ENCODE measurements at regions not wholly inside any gene's neighbourhood (a gene's known extent, or its start where the extent isn't known, plus 50 kb on each side); places are given as distances from the start of the nearest gene placed in this dataset.
"Not testable (repeated sequence)": the region's sequence is repeated elsewhere in the genome, so short reads cannot be mapped to it uniquely, and the experiment has no call there.

DNA sequence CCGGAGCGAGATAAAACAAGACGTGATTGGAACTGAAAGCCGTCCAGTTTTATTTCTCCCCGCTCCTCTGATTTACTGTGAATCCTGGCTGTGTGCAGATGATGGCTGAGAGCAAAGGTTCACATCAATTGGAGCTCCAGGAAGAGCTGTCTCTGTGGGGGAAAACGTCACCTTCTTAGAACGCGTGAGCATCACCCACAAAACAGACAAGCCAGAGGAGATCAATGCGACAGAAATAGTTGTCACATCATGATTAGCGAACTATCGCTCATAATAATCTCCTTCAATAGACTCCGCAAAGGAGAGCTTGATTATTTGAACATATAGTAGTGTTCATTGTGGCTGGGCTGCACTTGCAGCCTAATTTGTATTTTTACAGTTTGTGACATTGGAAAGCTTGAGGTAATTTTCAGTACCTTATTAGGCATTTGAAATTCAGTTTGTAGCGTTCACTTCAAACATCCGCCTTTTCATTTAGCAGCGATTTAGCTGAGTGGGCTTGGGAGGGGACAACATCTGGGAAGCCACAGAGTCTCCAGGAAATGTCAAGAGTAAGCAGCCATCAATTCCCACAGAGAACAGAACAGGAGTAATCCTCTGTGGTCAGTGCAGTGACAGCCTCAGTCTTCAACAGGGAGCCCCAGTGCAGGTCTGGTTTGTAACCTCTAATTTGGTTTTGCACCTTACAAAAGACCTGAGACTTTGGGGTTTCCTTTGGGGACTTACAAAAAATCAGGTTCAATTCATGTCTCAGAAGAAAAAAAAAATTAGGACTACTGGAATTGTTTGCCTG is 276.8 kb upstream of the PFKP start:
- no peak for DNase-seq (ENCODE audit: low read depth)

DNA sequence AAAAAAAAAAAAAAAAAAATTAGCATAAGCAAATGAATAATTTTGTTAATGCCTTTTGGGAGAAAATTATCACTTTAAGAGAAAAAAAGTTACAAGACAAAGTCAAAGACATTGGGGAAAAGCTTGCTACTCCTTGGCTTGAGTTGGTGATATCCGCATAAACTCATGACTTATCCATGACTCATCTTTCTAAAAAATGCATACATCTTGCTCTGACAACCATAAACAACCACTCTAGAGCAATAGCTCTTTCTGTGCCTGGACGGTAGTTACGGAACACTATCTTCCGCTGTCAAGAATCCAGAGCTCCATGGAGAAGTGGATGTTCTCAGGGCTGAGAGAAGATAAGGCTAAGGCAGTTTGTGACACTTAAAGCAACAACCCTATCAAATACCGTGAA is 281.1 kb upstream of the PFKP start:
- no peak for DNase-seq (ENCODE audit: low read depth)

DNA sequence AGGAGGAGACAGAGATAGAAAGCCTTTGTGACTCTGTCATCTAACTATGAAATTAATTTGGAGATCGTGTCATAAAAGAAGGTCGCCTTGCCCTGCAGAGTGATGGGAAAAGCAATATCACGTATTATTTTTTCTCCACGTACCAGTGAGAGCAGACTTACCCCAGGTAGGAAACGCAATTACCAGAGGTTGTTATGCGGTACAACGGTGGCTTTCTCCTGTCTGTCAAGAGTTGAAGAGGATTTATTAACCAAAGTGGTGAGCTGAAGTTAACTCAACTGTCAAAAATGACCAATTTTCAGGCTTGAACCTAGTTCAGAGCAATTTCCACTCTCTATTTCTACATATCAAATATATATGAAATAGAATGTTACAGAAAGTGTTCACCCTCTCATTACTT is 282.6 kb upstream of the PFKP start:
- DNase-seq (ENCODE audit: low read depth): no peak

DNA sequence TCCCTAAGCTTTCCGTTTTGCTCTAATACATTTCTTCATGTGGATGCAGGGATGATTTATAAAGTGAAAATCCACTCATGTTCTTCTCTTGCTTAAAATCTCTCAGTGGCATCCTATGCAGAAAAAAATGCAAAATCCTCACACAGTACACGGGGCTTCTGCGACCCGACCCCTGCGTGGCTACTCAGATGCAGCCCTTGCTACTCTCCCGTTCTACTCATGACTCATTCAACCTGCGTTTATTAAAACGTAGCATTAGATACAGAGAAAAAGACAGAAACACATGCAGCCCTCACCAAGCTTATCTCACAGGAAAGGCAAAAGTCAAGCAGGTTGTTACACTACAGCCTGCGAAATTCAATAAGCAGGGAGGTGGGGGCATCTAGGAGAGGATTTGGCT is 284.4 kb upstream of the PFKP start:
- no peak for DNase-seq (ENCODE audit: low read depth)

DNA sequence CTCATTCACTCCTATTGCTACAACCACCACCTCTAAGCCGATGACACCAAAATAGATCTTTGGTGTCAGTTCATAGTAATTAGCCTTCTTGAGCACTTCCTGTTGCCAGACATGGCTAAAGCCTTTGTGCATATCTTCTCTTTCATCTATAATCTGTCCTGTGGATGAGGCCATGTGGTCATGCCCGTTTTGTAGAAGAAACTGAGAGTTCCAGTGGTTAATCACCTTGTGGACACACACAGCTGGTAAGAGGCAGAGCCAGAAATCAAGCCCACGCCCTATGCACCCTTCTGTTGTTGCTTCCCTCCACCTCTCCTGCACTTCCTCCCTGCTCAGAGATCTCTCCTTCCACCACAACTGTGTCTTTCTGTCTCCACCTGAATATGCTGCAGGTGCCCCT is 285.1 kb upstream of the PFKP start:
- no peak for DNase-seq (ENCODE audit: low read depth)

DNA sequence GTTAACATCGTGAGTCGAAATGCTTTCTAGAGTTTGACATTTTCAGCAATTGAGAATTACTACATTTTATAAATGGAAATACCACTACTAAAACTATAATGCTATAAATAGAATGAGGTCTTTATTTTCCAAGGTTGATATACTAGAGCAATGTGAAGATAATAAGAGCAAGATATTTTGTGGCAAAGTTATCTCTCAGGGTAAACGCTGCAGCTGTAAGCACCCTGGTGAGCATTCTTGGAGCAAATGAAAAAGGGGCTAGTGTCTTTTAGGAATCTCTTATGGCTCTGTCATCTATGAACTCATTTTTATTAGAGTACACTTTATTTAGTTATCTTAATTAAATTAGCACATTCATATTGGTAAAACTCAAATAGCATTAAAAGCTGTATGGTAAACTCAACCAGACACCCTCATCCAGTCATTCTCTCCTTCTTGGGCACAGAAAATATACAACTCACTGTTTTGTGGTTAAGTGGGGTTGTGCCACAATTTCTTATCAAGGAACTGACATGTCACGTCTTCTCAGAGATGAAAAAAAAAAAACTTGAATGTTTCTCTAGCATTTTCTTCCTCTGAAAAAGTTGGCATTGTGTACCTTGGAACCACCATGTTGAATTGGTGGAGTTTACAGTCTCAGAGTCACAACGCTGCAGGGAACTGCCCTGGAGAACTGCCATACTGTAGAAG is 289.5 kb upstream of the PFKP start:
- no peak for DNase-seq (ENCODE audit: low read depth)

DNA sequence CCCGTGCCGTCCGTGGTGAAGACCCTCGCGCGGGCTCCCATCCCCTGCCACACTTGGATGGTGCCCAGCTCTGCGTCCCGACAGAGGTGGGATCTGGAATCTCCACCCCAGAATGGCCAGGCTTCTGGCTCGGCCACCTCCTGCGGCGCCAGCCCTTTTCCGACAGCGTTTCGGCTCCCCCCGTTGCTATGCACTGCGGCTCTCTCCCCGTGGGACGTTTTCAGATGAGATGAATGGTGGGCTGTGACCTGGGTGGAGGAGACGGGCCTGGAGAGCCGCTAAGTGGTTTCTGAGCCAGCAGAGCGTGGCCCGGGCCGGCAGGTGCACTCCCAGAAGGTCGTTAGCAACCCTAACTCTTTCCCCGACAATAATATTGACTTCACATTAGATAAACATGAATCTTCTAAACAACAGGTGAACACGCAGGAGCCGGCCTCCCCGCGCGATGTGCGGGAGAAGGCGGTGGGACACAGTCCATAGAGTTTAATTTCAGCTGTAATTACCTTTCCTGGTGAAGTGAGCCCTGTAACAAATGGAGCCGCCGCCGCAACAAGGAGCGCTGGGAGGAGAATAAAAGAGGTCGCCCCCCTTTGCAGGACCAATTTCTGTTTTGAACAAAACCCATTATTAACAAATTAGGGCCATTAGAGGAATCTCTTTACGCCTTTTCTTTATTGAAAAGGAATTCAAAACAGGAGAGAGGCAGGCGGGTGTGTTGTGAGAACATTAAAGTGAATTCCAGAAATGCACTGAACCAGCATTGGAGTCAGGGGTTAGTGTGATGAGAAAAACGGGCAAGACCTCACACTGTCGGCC is 294.3 kb upstream of the PFKP start:
- DNase-seq (ENCODE audit: low read depth): no peak

DNA sequence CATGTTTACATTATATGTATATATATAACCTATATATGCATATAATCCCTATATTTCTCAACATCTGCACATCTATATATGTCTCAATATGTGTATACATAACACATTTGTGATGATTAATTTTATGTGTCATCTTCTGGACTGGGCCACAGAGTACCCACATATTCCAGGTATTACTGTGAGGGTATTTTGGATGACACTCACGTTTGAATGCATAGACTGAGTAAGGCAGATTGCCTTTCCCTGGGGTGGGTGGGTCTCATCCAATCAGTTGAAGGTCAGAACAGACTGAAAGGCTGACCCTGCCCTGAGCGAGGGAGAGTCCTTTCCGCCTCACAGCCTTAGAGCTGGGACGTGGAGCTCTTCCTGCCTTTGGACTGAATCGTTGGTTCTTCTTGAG is 295.2 kb upstream of the PFKP start:
- DNase-seq (ENCODE audit: low read depth): no peak

DNA sequence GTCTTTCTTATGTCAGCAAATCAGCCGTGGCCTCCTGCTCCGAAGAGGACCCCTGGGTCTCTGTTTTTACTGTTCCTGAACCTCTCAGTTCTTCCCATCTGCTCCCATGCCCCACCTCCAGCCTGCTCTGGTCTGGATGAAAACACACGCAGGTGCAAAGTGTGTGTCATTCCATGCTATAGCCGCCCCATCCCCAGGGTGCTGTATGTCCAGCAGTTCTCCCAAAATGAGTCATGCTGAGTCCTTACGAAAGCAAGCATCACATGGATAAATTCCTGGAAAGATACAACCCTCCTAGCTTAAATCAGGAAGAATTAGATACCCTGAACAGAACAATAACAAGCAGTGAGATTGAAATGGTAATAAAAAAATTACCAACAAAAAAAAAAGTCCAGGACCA is 300.1 kb upstream of the PFKP start:
- DNase-seq (ENCODE audit: low read depth): not testable (repeated sequence)

DNA sequence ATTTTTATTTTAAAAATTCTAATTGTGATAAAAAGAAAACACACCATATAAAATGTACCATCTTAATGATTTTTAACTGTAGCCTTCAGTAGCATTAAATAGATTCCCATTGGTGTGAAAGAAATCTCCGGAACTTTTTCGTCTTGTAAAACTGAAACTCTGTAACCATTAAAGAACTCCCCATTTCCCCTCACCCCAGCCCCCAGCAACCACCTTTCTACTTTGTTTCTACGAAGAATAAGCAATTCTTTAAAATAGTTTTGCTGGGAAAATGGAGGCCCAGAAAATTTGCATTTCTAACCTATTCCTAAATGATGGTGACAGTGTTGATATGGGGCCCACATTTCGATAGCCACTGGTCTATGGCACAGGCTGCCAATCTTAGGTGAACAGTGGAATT is 305.4 kb upstream of the PFKP start:
- DNase-seq (ENCODE audit: low read depth): no peak

DNA sequence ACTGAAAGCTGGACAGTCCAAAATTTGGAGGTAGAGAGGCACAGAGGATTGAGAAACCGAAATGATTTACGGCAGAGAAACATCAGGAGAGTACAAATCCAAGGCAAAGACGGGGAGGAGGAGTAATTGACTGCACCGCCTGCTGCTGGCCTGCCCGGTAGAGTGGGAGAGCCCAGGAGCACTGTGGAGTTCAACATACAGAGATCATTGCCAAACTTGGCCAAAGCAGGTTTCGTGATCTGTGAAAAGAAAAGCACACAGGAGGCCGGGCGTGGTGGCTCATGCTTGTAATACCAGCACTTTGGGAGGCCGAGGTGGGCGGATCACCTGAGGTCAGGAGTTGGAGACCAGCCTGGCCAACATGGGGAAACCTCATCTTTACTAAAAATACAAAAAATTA is 306.0 kb upstream of the PFKP start:
- DNase-seq (ENCODE audit: low read depth): no peak

DNA sequence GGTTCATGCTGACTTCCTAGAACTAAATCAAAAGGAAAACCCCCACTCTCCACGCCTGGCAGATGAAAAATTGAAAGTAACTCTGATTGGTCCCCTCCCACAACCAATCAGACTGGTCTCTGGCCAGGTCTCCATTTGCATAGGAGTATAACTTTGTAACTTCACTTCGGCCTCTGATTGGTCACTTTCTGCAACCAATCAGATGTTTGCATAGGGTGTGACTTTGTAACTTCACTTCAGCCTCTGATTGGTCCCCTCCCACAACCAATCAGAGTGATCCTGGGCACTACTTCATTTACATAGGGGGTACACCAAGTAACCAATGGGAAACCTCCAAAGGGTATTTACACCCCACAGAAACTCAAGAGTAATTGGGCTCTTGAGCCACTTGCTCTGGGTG is 306.6 kb upstream of the PFKP start:
- peak; percentile 9 for DNase-seq (ENCODE audit: low read depth)

DNA sequence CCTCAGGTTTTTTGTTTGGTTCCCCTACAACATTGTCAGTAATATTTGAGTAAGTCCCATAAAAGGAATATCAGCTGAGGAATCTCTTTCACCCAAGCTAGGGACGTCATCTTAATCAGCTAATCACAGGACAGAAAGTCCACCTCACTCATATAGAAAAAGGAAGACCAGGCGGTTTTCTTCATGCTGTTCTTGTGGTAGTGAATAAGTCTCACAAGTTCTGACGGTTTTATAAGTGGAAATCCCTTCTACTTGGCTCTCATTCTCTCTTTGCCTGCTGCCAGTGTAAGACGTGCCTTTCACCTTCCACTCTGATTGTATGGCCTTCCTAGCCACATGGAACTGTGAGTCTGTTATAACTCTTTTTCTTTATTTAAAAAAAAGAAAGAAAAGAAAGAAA is 308.1 kb upstream of the PFKP start:
- no peak for DNase-seq (ENCODE audit: low read depth)

DNA sequence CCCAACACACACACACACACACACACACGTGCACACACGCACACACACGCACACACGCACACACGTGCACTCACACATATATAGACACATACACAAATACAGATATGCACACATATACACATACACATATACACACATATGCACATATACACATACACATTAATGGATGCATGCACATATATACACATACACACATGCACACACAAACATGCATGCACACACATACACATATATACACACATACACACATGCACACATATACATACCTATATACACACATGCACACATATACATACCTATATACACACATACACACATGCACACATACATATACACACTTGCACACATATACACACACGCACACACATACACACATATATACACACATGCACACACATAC is 312.4 kb upstream of the PFKP start:
- no peak for DNase-seq (ENCODE audit: low read depth)

DNA sequence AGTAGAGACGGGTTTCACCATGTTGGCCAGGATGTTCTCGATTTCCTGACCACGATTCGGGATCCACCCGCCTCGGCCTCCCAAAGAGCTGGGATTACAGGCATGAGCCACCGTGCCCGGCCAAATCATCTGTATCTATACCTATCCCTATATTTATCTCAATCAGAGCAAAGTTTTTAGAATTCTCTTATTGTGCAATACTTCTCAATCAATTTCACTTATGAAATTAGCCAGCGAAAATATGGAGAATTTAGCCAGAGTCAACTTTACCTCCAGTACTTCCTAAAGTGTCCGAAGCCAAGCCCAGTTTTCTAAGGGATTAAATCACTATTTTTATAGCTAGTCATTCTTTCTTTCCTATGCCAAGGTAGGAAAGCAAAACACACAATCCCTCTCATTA is 319.1 kb upstream of the PFKP start:
- DNase-seq (ENCODE audit: low read depth): no peak

DNA sequence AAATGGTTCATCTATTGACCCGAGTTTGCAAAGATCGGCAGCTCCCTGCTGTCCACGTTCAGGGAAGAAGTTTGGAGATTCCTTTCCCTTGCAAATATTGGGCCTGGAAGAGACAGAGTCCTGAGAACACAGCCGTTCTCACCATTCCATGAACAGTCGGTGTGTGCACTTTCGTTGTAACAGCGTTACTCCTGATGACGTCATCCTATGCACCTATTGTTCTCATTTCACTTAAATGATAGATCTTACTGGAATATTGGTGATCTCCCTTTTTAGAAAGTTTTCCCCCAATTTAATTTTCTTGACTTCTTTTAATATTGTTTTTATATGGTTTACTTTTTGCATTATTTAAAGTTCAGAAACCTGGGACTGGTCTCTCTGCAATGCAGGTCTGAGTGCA is 320.7 kb upstream of the PFKP start:
- no peak for DNase-seq (ENCODE audit: low read depth)

DNA sequence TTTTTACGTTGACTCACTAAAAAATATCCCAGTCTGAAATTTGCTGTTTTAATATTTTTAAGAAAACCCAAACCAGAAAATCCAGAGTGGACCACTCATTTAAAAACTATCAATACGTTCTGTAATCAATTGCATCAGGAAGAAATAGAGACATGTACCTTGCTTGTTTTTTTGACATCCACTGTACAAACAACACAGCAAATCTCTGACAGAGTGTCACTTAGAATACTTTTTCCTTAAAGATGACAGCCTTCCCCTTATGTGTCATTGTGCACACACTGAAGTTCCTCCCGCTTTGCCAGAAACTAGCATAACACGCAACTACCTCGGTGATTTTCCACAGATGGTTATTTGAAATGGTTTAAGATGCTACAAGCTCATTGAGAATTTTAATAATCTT is 321.7 kb upstream of the PFKP start:
- no peak for DNase-seq (ENCODE audit: low read depth)

DNA sequence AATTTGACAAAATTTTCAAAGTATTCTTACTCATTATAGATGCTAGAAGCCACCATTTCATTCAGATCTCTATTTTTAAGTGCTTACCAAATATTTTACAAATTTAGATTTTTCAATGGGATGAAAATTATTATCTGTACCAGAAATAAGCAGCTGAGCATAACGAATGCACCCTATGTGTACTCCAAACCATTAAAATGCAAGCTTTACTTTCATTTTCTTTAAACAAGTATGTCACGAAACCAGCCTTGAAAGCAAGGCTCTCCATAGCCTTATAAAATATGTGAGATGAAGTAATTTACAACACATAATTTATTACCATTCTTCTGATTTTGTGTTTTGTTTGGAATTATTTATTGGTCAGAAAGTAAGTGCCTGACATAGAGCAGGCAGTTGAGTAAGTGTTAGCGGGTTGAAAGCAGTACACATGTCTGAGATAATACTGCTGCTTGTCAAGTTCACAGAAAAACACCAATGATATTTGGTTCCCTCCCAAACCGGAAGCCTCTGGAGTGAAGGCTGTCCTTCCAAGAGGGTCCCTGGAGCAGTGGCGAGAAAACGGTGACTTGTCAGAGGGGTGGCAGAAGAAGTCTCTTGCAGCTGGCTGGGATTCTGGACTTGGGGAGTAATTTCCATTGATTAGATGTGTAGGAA is 322.7 kb upstream of the PFKP start:
- DNase-seq (ENCODE audit: low read depth): no peak

DNA sequence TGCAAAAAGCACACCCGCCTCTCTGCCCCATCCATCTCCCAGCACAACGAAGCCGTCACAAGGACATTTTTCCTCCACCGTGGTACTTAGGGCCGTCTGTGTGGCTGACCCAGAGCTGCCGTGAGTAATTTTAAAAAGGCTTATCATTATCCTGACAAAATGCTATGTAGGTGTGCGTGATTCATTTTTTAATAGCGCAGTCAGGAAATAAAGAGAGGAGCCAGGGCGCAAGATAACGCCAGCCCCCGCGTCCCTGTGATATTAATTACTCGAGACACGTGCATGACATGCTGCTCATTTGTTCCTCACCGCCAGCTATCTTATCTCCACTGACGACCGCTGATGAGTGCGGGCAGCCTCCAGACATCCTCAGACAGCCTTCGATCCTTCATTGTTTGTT is 332.7 kb upstream of the PFKP start:
- no peak for DNase-seq (ENCODE audit: low read depth)

DNA sequence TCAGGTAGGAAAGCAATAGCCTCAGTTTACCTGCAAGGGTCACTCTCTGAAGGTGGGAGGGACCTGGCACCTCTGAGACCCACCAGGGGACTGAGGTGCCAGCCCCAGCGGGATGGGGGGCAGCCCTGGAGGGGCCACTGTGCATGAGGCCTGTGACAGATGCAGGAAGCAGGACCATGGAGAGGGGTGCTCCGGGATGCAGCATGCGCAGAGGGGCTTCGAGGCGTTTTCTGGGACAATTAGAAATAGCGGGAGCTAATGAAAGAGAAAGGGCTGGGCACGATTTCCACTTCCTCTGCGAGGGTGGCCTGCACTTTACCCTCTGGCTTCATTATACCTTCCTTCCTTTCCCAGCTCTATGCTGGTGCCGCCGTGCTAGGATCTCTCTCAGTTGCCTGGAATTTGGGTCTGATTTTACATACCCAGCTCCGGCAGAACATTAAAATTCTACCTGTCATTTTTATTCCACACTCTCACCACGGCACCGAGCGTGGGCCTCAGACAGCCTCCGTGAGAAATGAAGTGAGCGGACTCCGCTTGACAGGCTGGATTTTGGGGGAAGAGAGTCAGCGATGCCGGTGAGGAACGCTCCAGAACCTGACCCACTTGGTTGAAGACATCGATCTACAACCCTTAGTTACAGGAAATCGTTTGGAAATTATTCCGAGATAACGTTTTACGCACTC is 333.9 kb upstream of the PFKP start:
- no peak for DNase-seq (ENCODE audit: low read depth)

DNA sequence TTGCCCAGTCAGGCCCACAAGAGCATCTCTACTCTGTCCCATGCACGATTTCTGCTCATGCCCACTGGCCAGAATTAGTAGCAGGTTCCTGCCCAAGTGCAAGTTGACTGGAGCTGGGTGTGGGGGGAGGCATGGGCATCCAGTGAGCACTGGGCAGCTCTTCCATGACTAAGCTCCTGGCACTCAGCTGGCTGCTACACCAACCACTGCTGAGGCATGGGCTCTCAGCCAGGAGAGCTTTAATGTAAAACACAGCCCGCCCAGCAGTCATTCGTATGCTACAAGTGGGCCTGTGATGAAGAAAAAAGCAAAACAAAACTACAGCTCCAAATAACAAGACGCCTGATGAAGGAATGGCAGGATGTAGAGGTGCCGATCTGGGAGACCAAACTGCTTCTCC is 335.4 kb upstream of the PFKP start:
- no peak for DNase-seq (ENCODE audit: low read depth)

DNA sequence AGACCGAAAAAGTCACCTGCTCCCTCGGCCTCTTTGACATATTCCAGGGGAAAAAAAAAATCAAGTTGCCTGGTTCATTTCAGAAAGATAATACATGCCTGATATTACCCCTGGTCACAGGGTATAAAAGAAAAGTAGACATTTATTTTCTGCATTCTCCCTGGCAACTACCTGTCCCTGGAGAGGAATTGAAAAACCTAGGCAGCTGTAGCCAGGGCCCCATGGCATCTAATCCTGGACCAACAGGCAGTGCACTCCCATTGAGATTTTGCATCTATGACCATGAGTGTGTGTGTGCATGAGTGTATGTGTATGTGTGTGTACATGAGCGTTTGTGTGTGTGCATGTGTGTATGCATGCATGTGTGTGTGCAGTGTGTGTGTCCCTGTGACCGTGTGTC is 338.2 kb upstream of the PFKP start:
- DNase-seq (ENCODE audit: low read depth): no peak
